ENCODE measurements at regions not wholly inside any gene's neighbourhood (a gene's known extent, or its start where the extent isn't known, plus 50 kb on each side); places are given as distances from the start of the nearest gene placed in this dataset.
A peak's percentile ranks its signal among the peaks of the same experiment; 100 is the strongest.

DNA sequence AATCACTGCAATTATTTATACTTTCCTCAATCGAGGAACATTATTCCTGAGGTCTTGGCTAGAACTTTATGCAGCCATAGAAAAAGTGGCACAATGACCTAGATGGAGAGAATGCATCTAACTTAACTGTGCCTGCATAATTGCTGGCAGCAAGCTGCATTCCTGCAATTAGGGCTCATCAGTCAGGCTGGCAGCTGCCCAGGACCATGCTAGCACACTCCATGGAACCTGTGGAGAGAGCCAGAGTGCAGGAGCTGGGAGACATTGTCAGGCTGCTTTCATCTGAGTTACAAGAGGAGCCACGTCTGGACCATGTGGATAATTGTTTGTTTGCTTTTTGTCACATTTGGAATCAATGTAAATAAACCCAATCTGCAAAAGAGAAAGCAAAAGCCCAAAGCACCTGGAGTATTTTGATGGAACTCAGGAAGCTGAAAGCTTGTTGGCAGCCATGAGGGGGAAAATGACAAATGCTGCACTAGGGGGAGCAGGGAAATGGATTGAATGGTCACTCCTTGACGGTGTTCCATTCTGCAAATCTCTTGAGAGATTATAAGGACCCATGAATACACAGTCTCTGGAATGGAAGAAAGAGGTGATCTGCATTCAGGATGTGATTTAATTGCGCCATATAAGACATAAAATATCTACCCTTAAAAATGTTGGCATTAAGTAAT lies 839.9 kb downstream of the MAT2B start:
- no peaks in the 10 kb centered on the region for H3K36me3 ChIP-seq (ENCODE audit: control insufficient read depth in 1 of 2, insufficient read depth in 2 of 2, low read depth in 1 of 2, low read length in 2 of 2)
- 44% methylated on average over 3 of the region's 4 CpGs for WGBS
- H3K4me1 ChIP-seq (ENCODE audit: control insufficient read depth, insufficient read depth, low read depth, low read length), result no peaks in the 10 kb centered on the region
- H3K4ac ChIP-seq (ENCODE audit: low read depth in 1 of 2, low read length in 2 of 2), result no peak overlapping the region
- H3K9ac ChIP-seq (ENCODE audit: low read length), result no peak overlapping the region
- H4K8ac ChIP-seq (ENCODE audit: low read length), result no peak overlapping the region
- peak overlapping the region in 1 of 2 experiments; percentile 44 for H3K14ac ChIP-seq (ENCODE audit: low read length in 2 of 2)
- H2BK5ac ChIP-seq (ENCODE audit: low read depth, low read length, poor library complexity, severe bottlenecking), result no peak overlapping the region
- no peak overlapping the region for H2BK15ac ChIP-seq (ENCODE audit: low read depth, poor library complexity, severe bottlenecking)
- H3K79me1 ChIP-seq (replicated peaks; ENCODE audit: low read length, poor library complexity, severe bottlenecking), result no peaks in the 10 kb centered on the region
- H2BK12ac ChIP-seq (ENCODE audit: low read length in 2 of 2), result peak overlapping the region in 1 of 2 experiments; percentile 51
- no peak overlapping the region for H4K91ac ChIP-seq (ENCODE audit: low read length)
- H2AFZ ChIP-seq (ENCODE audit: low read depth, low read length), result no peak overlapping the region
- no peak overlapping the region for H3K27ac ChIP-seq (ENCODE audit: low read length, poor library complexity, severe bottlenecking)
- H3K23ac ChIP-seq (ENCODE audit: low read length in 2 of 2), result no peak overlapping the region
- H2AK5ac ChIP-seq (ENCODE audit: low read length, severe bottlenecking), result no peak overlapping the region
- DNase-seq, result peak; percentile 15
- no peaks in the 10 kb centered on the region for H3K27me3 ChIP-seq (ENCODE audit: control insufficient read depth in 1 of 2, insufficient read depth in 1 of 2, low read length in 2 of 2)
- H3K4me3 ChIP-seq (ENCODE audit: insufficient read depth in 1 of 2, low read depth in 1 of 2, low read length in 2 of 2), result no peak overlapping the region
- H2BK120ac ChIP-seq (ENCODE audit: low read depth, low read length), result no peak overlapping the region
- H3K18ac ChIP-seq (ENCODE audit: low read depth in 1 of 2, low read length in 2 of 2), result no peak overlapping the region
- no peaks in the 10 kb centered on the region for H3K9me3 ChIP-seq (ENCODE audit: control insufficient read depth, low read length)
- H3K4me2 ChIP-seq (ENCODE audit: low read length, poor library complexity, severe bottlenecking), result no peak overlapping the region

DNA sequence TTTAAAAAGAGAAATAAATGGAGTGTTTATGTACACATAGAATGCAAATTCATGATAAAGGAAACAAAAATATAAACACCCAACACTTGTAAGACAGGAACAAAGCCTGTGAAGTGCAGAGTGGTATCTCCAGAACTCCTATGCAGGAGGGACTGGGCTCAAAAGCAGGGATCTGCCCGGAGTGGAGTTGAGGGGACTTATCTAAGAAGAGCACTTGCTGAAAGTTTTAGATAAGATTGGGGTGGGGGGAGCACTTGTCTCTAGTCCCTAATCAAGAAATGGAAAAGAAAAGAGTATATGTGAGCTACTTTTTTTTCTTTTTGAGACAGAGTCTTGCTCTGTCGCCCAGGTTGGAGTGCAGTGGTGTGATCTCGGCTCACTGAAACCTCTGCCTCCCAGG lies 840.4 kb downstream of the MAT2B start:
- Histone ChIP-seq H2AK5ac (ENCODE audit: low read length, severe bottlenecking) (no peak overlapping the region), H3K4ac (ENCODE audit: low read depth in 1 of 2, low read length in 2 of 2) (no peak overlapping the region), H2BK15ac (ENCODE audit: low read depth, poor library complexity, severe bottlenecking) (no peak overlapping the region), H2BK5ac (ENCODE audit: low read depth, low read length, poor library complexity, severe bottlenecking) (no peak overlapping the region), H2BK12ac (ENCODE audit: low read length in 2 of 2) (no peak overlapping the region), H2BK120ac (ENCODE audit: low read depth, low read length) (no peak overlapping the region), H3K27me3 (ENCODE audit: control insufficient read depth in 1 of 2, insufficient read depth in 1 of 2, low read length in 2 of 2) (no peaks in the 10 kb centered on the region), H3K14ac (ENCODE audit: low read length in 2 of 2) (no peak overlapping the region), H3K4me1 (ENCODE audit: control insufficient read depth, insufficient read depth, low read depth, low read length) (no peaks in the 10 kb centered on the region), H3K27ac (ENCODE audit: low read length, poor library complexity, severe bottlenecking) (no peak overlapping the region), H3K18ac (ENCODE audit: low read depth in 1 of 2, low read length in 2 of 2) (no peak overlapping the region), H4K8ac (ENCODE audit: low read length) (no peak overlapping the region), H3K36me3 (ENCODE audit: control insufficient read depth in 1 of 2, insufficient read depth in 2 of 2, low read depth in 1 of 2, low read length in 2 of 2) (no peaks in the 10 kb centered on the region), H3K23ac (ENCODE audit: low read length in 2 of 2) (no peak overlapping the region), H3K9ac (ENCODE audit: low read length) (no peak overlapping the region), H2AFZ (ENCODE audit: low read depth, low read length) (no peak overlapping the region), H3K4me2 (ENCODE audit: low read length, poor library complexity, severe bottlenecking) (no peak overlapping the region), H3K79me1 (replicated peaks; ENCODE audit: low read length, poor library complexity, severe bottlenecking) (no peaks in the 10 kb centered on the region), H4K91ac (ENCODE audit: low read length) (no peak overlapping the region), H3K9me3 (ENCODE audit: control insufficient read depth, low read length) (no peaks in the 10 kb centered on the region), H3K4me3 (ENCODE audit: insufficient read depth in 1 of 2, low read depth in 1 of 2, low read length in 2 of 2) (no peak overlapping the region)
- DNase-seq, result no peak
- WGBS, result 82% methylated on average over 3 of the region's 3 CpGs

DNA sequence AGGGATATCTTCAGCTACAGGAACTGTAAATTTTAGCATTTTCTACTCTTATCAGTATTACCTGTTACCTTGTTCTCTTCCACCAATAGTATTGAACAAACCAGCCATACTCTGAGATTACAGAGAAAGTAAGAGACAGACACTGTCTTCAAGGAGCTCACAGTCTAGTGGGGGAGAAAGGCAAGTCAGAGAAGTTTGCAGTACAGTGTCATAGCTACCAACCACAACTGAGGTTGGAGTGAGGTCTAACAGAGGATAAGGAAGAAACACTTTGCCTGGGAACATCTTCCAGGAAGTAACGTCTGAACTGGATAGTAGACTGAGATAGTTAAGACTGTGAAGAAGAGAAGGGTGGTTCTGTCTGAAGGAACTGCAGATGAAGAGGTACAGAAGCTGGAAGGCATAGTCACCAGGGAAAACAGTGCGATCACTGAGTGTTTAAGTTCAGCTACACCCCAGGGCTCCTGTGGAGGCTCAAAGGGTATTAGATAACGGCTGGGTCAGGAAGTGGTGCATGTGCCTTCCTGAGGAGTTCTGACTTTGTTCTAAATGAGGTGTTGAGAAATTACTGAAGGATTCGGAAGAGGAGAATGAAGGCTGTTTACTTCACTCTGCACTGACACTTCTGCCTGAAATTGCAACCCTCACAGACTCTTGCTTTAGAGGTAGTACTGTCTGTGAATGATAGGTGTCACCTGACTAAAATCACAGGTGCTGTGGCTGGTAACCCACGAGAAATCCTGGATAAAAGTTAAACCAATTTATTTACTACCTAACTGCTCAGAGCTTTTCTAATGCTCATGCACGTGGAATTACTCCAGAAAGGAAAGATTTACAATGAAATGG lies 841.6 kb downstream of the MAT2B start:
- Histone ChIP-seq H3K23ac (ENCODE audit: low read length in 2 of 2) (no peak overlapping the region), H3K36me3 (ENCODE audit: control insufficient read depth in 1 of 2, insufficient read depth in 2 of 2, low read depth in 1 of 2, low read length in 2 of 2) (no peaks in the 10 kb centered on the region), H4K8ac (ENCODE audit: low read length) (no peak overlapping the region), H2BK12ac (ENCODE audit: low read length in 2 of 2) (peak overlapping the region in 1 of 2 experiments; percentile 78), H3K27ac (ENCODE audit: low read length, poor library complexity, severe bottlenecking) (no peak overlapping the region), H3K14ac (ENCODE audit: low read length in 2 of 2) (no peak overlapping the region), H3K9ac (ENCODE audit: low read length) (no peak overlapping the region), H3K4ac (ENCODE audit: low read depth in 1 of 2, low read length in 2 of 2) (peak overlapping the region in 1 of 2 experiments; percentile 28), H3K4me3 (ENCODE audit: insufficient read depth in 1 of 2, low read depth in 1 of 2, low read length in 2 of 2) (no peak overlapping the region), H3K9me3 (ENCODE audit: control insufficient read depth, low read length) (no peaks in the 10 kb centered on the region), H3K4me1 (ENCODE audit: control insufficient read depth, insufficient read depth, low read depth, low read length) (no peaks in the 10 kb centered on the region), H4K91ac (ENCODE audit: low read length) (no peak overlapping the region), H3K18ac (ENCODE audit: low read depth in 1 of 2, low read length in 2 of 2) (peak overlapping the region in 1 of 2 experiments; percentile 62), H2AK5ac (ENCODE audit: low read length, severe bottlenecking) (no peak overlapping the region), H3K4me2 (ENCODE audit: low read length, poor library complexity, severe bottlenecking) (no peak overlapping the region), H2AFZ (ENCODE audit: low read depth, low read length) (peak overlapping the region; percentile 81), H2BK120ac (ENCODE audit: low read depth, low read length) (no peak overlapping the region), H3K27me3 (ENCODE audit: control insufficient read depth in 1 of 2, insufficient read depth in 1 of 2, low read length in 2 of 2) (no peaks in the 10 kb centered on the region), H2BK15ac (ENCODE audit: low read depth, poor library complexity, severe bottlenecking) (no peak overlapping the region), H3K79me1 (replicated peaks; ENCODE audit: low read length, poor library complexity, severe bottlenecking) (no peaks in the 10 kb centered on the region), H2BK5ac (ENCODE audit: low read depth, low read length, poor library complexity, severe bottlenecking) (no peak overlapping the region)
- DNase-seq, result peak; percentile 35
- WGBS, result 36% methylated on average over 3 of the region's 6 CpGs

DNA sequence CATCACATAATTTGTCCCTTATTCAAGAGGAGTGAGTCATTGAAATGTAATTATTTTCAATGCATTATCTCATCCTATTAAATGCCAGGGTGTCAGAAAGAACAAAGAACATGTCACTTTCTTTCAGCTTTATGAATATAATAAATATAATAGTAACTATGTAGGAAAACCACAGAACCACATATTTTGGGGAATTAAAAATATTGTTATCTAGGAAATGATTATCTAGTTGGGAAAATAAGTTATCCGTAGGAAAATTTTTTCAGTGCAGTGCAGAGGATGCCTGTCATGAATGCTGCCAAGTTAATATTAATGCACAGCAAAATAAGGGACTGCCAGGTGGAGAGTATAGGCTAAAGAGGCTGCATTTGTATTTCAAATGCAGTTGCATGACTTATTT lies 844.8 kb downstream of the MAT2B start:
- H3K18ac ChIP-seq (ENCODE audit: low read depth in 1 of 2, low read length in 2 of 2), result no peak overlapping the region
- no peak overlapping the region for H3K23ac ChIP-seq (ENCODE audit: low read length in 2 of 2)
- H3K9me3 ChIP-seq (ENCODE audit: control insufficient read depth, low read length), result no peaks in the 10 kb centered on the region
- H3K4ac ChIP-seq (ENCODE audit: low read depth in 1 of 2, low read length in 2 of 2), result no peak overlapping the region
- H3K4me3 ChIP-seq (ENCODE audit: insufficient read depth in 1 of 2, low read depth in 1 of 2, low read length in 2 of 2), result no peak overlapping the region
- H2BK5ac ChIP-seq (ENCODE audit: low read depth, low read length, poor library complexity, severe bottlenecking), result no peak overlapping the region
- H3K36me3 ChIP-seq (ENCODE audit: control insufficient read depth in 1 of 2, insufficient read depth in 2 of 2, low read depth in 1 of 2, low read length in 2 of 2), result no peaks in the 10 kb centered on the region
- no peaks in the 10 kb centered on the region for H3K79me1 ChIP-seq (replicated peaks; ENCODE audit: low read length, poor library complexity, severe bottlenecking)
- no peaks in the 10 kb centered on the region for H3K4me1 ChIP-seq (ENCODE audit: control insufficient read depth, insufficient read depth, low read depth, low read length)
- H2BK120ac ChIP-seq (ENCODE audit: low read depth, low read length), result no peak overlapping the region
- H2AFZ ChIP-seq (ENCODE audit: low read depth, low read length), result no peak overlapping the region
- no peak overlapping the region for H3K9ac ChIP-seq (ENCODE audit: low read length)
- H2AK5ac ChIP-seq (ENCODE audit: low read length, severe bottlenecking), result no peak overlapping the region
- H3K27ac ChIP-seq (ENCODE audit: low read length, poor library complexity, severe bottlenecking), result no peak overlapping the region
- 97% methylated on average over 1 of the region's 1 CpG for WGBS
- no peak for DNase-seq
- H3K4me2 ChIP-seq (ENCODE audit: low read length, poor library complexity, severe bottlenecking), result no peak overlapping the region
- H2BK12ac ChIP-seq (ENCODE audit: low read length in 2 of 2), result no peak overlapping the region
- H4K91ac ChIP-seq (ENCODE audit: low read length), result no peak overlapping the region
- H4K8ac ChIP-seq (ENCODE audit: low read length), result no peak overlapping the region
- H3K14ac ChIP-seq (ENCODE audit: low read length in 2 of 2), result no peak overlapping the region
- no peaks in the 10 kb centered on the region for H3K27me3 ChIP-seq (ENCODE audit: control insufficient read depth in 1 of 2, insufficient read depth in 1 of 2, low read length in 2 of 2)
- H2BK15ac ChIP-seq (ENCODE audit: low read depth, poor library complexity, severe bottlenecking), result no peak overlapping the region
